H1 (cell line): ENCODE measurements at regions not wholly inside any gene's neighbourhood (a gene's known extent, or its start where the extent isn't known, plus 50 kb on each side); places are given as distances from the start of the nearest gene placed in this dataset.

Source experiments
- BRCA1 ChIP-seq: IDR thresholded peaks from 2 replicates; pipeline ENCODE4 v1.6.1; 2012; ENCODE audit warnings: low read depth, low read length, improper control_type of control experiment
- HDAC2 ChIP-seq, 2 experiments: fragments of 300-600 bp in 1 of 2; sonication (generic) in 1 of 2; IDR thresholded peaks; 2 replicates each; pipeline ENCODE4 v1.6.1; 2011 to 2012; ENCODE audit warnings: low read depth in 2 of 2, low read length in 2 of 2, mild to moderate bottlenecking in 2 of 2, moderate library complexity in 2 of 2, borderline replicate concordance in 1 of 2, inconsistent platforms in 1 of 2
- TF ChIP-seq, protein P1 (sequence below): fragments of 300-600 bp; sonication (generic); IDR thresholded peaks from 2 replicates; pipeline ENCODE4 v1.7.1; 2012; ENCODE audit warnings: low read length, moderate library complexity, mild to moderate bottlenecking, inconsistent platforms; ENCODE audit not compliant: insufficient replicate concordance

DNA sequence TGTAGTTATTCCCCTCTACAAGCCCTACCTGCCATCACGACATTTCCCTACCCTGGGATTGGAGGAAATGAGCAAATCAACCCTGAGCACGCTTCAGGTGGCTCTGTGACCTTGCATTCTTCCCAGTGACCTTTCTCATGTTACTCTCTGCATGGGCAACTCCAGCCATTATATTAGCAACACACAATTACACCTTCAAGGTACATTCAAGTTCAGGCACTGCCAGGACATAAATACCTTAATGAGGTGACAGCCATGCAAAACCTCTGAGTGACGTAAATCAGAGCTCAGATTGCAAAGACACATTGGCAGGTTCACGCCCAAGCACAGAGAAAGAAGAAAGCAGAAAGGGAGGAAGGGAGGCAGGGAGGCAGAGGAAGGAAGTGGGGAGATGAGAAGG is 68.7 kb upstream of the ALK start (continued):
- TF ChIP-seq, protein P1, sequence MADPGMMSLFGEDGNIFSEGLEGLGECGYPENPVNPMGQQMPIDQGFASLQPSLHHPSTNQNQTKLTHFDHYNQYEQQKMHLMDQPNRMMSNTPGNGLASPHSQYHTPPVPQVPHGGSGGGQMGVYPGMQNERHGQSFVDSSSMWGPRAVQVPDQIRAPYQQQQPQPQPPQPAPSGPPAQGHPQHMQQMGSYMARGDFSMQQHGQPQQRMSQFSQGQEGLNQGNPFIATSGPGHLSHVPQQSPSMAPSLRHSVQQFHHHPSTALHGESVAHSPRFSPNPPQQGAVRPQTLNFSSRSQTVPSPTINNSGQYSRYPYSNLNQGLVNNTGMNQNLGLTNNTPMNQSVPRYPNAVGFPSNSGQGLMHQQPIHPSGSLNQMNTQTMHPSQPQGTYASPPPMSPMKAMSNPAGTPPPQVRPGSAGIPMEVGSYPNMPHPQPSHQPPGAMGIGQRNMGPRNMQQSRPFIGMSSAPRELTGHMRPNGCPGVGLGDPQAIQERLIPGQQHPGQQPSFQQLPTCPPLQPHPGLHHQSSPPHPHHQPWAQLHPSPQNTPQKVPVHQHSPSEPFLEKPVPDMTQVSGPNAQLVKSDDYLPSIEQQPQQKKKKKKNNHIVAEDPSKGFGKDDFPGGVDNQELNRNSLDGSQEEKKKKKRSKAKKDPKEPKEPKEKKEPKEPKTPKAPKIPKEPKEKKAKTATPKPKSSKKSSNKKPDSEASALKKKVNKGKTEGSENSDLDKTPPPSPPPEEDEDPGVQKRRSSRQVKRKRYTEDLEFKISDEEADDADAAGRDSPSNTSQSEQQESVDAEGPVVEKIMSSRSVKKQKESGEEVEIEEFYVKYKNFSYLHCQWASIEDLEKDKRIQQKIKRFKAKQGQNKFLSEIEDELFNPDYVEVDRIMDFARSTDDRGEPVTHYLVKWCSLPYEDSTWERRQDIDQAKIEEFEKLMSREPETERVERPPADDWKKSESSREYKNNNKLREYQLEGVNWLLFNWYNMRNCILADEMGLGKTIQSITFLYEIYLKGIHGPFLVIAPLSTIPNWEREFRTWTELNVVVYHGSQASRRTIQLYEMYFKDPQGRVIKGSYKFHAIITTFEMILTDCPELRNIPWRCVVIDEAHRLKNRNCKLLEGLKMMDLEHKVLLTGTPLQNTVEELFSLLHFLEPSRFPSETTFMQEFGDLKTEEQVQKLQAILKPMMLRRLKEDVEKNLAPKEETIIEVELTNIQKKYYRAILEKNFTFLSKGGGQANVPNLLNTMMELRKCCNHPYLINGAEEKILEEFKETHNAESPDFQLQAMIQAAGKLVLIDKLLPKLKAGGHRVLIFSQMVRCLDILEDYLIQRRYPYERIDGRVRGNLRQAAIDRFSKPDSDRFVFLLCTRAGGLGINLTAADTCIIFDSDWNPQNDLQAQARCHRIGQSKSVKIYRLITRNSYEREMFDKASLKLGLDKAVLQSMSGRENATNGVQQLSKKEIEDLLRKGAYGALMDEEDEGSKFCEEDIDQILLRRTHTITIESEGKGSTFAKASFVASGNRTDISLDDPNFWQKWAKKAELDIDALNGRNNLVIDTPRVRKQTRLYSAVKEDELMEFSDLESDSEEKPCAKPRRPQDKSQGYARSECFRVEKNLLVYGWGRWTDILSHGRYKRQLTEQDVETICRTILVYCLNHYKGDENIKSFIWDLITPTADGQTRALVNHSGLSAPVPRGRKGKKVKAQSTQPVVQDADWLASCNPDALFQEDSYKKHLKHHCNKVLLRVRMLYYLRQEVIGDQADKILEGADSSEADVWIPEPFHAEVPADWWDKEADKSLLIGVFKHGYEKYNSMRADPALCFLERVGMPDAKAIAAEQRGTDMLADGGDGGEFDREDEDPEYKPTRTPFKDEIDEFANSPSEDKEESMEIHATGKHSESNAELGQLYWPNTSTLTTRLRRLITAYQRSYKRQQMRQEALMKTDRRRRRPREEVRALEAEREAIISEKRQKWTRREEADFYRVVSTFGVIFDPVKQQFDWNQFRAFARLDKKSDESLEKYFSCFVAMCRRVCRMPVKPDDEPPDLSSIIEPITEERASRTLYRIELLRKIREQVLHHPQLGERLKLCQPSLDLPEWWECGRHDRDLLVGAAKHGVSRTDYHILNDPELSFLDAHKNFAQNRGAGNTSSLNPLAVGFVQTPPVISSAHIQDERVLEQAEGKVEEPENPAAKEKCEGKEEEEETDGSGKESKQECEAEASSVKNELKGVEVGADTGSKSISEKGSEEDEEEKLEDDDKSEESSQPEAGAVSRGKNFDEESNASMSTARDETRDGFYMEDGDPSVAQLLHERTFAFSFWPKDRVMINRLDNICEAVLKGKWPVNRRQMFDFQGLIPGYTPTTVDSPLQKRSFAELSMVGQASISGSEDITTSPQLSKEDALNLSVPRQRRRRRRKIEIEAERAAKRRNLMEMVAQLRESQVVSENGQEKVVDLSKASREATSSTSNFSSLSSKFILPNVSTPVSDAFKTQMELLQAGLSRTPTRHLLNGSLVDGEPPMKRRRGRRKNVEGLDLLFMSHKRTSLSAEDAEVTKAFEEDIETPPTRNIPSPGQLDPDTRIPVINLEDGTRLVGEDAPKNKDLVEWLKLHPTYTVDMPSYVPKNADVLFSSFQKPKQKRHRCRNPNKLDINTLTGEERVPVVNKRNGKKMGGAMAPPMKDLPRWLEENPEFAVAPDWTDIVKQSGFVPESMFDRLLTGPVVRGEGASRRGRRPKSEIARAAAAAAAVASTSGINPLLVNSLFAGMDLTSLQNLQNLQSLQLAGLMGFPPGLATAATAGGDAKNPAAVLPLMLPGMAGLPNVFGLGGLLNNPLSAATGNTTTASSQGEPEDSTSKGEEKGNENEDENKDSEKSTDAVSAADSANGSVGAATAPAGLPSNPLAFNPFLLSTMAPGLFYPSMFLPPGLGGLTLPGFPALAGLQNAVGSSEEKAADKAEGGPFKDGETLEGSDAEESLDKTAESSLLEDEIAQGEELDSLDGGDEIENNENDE, result no peak
- TF ChIP-seq HDAC2 (IDR thresholded peaks at IDR 0.05; ENCODE audit: borderline replicate concordance in 1 of 2, low read depth in 2 of 2, low read length in 2 of 2) (no peak), BRCA1 (no peak)
